DND-41 (cell line): ENCODE measurements at regions not wholly inside any gene's neighbourhood (a gene's known extent, or its start where the extent isn't known, plus 50 kb on each side); places are given as distances from the start of the nearest gene placed in this dataset.
"Not testable (repeated sequence)": the region's sequence is repeated elsewhere in the genome, so short reads cannot be mapped to it uniquely, and the experiment has no call there.

Experiments
- ATAC-seq: fragments of 200-7000 bp; cut with Tn5 transposase; 3 replicates; pipeline ENCODE4 v1.9.1; 2021; ENCODE audit warnings: low read depth; ENCODE audit not compliant: insufficient read depth
- DNase-seq: peaks from one replicate; pipeline ENCODE4 v3.0.0-alpha.2; 2020
- H2AFZ ChIP-seq: 2 replicates; pipeline ENCODE4 v1.6.0; 2012; ENCODE audit warnings: low read depth, low read length
- H3K27ac ChIP-seq: 2 replicates; pipeline ENCODE4 v1.5.1; 2012; ENCODE audit warnings: low read length, inconsistent platforms
- H3K27me3 ChIP-seq: fragments of 200-600 bp; sonication (generic); 2 replicates; pipeline ENCODE4 v1.6.0; 2012; ENCODE audit warnings: low read length, mild to moderate bottlenecking, inconsistent platforms; ENCODE audit not compliant: insufficient read depth, poor library complexity
- H3K36me3 ChIP-seq: 2 replicates; pipeline ENCODE4 v1.5.1; 2012; ENCODE audit warnings: low read length, inconsistent platforms; ENCODE audit not compliant: insufficient read depth
- H3K4me1 ChIP-seq: 2 replicates; pipeline ENCODE4 v1.5.1; 2012; ENCODE audit warnings: mild to moderate bottlenecking, low read length; ENCODE audit not compliant: insufficient read depth
- H3K4me2 ChIP-seq: 2 replicates; pipeline ENCODE4 v1.6.0; 2012; ENCODE audit warnings: mild to moderate bottlenecking, moderate library complexity, low read length, inconsistent platforms; ENCODE audit not compliant: insufficient read depth
- H3K4me3 ChIP-seq, 2 experiments: fragments of 200-600 bp in 1 of 2; shearing (Covaris generic) in 1 of 2; 2 replicates each; pipeline ENCODE4 v1.5.1; 2012 to 2016; ENCODE audit warnings: inconsistent platforms in 2 of 2, low read length in 2 of 2, mild to moderate bottlenecking in 2 of 2, low read depth in 1 of 2, moderate library complexity in 1 of 2
- H3K79me2 ChIP-seq: 2 replicates; pipeline ENCODE4 v1.6.0; 2012; ENCODE audit warnings: low read length, inconsistent platforms; ENCODE audit not compliant: insufficient read depth
- H3K9ac ChIP-seq: 2 replicates; pipeline ENCODE4 v1.6.0; 2012; ENCODE audit warnings: low read depth, mild to moderate bottlenecking, inconsistent platforms, low read length, moderate library complexity
- H3K9me3 ChIP-seq: 2 replicates; pipeline ENCODE4 v1.5.1; 2012; ENCODE audit warnings: low read length, moderate library complexity, mild to moderate bottlenecking, inconsistent platforms; ENCODE audit not compliant: insufficient read depth, severe bottlenecking
- H4K20me1 ChIP-seq: 2 replicates; pipeline ENCODE4 v1.6.0; 2012; ENCODE audit warnings: low read length; ENCODE audit not compliant: insufficient read depth
- EZH2 ChIP-seq: IDR thresholded peaks from 3 replicates; pipeline ENCODE4 v1.6.1; 2012; ENCODE audit warnings: borderline replicate concordance, low read depth, mild to moderate bottlenecking, moderate library complexity, low read length, inconsistent platforms; ENCODE audit not compliant: severe bottlenecking
- TF ChIP-seq, protein P1 (sequence below): IDR thresholded peaks from 2 replicates; pipeline ENCODE4 v1.5.1; 2012; ENCODE audit warnings: borderline replicate concordance, low read length, moderate library complexity, mild to moderate bottlenecking; ENCODE audit not compliant: poor library complexity, severe bottlenecking; ENCODE audit errors: extremely low read depth

GRCh38 chr6:105859457-105859856 is 226.7 kb upstream of the PRDM1 start:
- ATAC-seq = no peak
- Histone ChIP-seq H3K9me3 (peaks cover 6% of the 10 kb centered on the region), H3K4me1 (no peaks in the 10 kb centered on the region), H3K9ac (no peak overlapping the region), H3K36me3 (no peaks in the 10 kb centered on the region), H3K27me3 (no peaks in the 10 kb centered on the region), H3K27ac (no peak overlapping the region), H3K79me2 (no peaks in the 10 kb centered on the region), H2AFZ (no peak overlapping the region), H3K4me3 (no peak overlapping the region), H4K20me1 (no peaks in the 10 kb centered on the region), H3K4me2 (no peak overlapping the region)
- TF ChIP-seq EZH2 = no peak
- TF ChIP-seq, protein P1, sequence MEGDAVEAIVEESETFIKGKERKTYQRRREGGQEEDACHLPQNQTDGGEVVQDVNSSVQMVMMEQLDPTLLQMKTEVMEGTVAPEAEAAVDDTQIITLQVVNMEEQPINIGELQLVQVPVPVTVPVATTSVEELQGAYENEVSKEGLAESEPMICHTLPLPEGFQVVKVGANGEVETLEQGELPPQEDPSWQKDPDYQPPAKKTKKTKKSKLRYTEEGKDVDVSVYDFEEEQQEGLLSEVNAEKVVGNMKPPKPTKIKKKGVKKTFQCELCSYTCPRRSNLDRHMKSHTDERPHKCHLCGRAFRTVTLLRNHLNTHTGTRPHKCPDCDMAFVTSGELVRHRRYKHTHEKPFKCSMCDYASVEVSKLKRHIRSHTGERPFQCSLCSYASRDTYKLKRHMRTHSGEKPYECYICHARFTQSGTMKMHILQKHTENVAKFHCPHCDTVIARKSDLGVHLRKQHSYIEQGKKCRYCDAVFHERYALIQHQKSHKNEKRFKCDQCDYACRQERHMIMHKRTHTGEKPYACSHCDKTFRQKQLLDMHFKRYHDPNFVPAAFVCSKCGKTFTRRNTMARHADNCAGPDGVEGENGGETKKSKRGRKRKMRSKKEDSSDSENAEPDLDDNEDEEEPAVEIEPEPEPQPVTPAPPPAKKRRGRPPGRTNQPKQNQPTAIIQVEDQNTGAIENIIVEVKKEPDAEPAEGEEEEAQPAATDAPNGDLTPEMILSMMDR = no peak
- DNase-seq = no peak

- H3K4me1 ChIP-seq, H3K27ac ChIP-seq, H4K20me1 ChIP-seq, ATAC-seq, DNase-seq, H3K27me3 ChIP-seq, H3K36me3 ChIP-seq, H3K9me3 ChIP-seq, H2AFZ ChIP-seq, H3K4me2 ChIP-seq, H3K4me3 ChIP-seq, H3K9ac ChIP-seq, H3K79me2 ChIP-seq: not testable (repeated sequence)
Observed at GRCh38 chr6:105858639-105859038, 227.5 kb upstream of the PRDM1 start.

- Histone ChIP-seq H3K79me2 (no peaks in the 10 kb centered on the region), H3K9ac (no peak overlapping the region), H3K4me1 (no peaks in the 10 kb centered on the region), H2AFZ (no peak overlapping the region), H3K4me2 (no peak overlapping the region), H4K20me1 (no peaks in the 10 kb centered on the region), H3K9me3 (peaks cover 6% of the 10 kb centered on the region), H3K27ac (no peak overlapping the region), H3K4me3 (no peak overlapping the region), H3K27me3 (no peaks in the 10 kb centered on the region), H3K36me3 (no peaks in the 10 kb centered on the region)
- ATAC-seq (no peak), DNase-seq (no peak)
- TF ChIP-seq EZH2 = no peak
- TF ChIP-seq, protein P1 = no peak
Observed at GRCh38 chr6:105855433-105855832, 230.7 kb upstream of the PRDM1 start.

- H3K79me2 ChIP-seq, H3K9me3 ChIP-seq, H3K9ac ChIP-seq, H3K27ac ChIP-seq, H2AFZ ChIP-seq, H3K27me3 ChIP-seq, H3K4me1 ChIP-seq, DNase-seq, ATAC-seq, H3K4me2 ChIP-seq, H3K4me3 ChIP-seq, H3K36me3 ChIP-seq, H4K20me1 ChIP-seq: not testable (repeated sequence)
Observed at GRCh38 chr6:105853979-105854378, 232.2 kb upstream of the PRDM1 start.

DNA sequence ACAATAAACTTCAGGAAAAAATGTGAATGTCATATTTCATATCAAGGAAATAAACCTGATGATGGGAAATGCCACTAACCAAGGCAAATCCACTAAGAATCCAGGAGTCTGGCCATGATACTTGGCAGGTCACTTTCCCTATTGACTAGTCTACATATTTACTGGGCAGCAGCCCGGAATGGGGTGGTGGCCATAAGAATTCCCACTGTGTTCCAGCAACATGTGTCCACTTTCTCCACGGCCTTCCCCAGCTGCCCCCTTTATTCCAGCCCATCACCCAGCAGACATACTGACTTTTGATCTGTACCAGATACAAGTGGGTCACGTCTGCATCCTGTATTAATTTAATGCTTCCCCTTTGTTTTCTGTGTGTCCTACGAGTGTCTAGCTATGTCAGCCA is 234.5 kb upstream of the PRDM1 start:
- no peaks in the 10 kb centered on the region for H3K79me2 ChIP-seq

More for the DNA sequence above, 234.5 kb upstream of the PRDM1 start:
- no peak for TF ChIP-seq EZH2
- TF ChIP-seq, protein P1 = no peak
- Histone ChIP-seq H3K27ac (no peak overlapping the region), H3K27me3 (no peaks in the 10 kb centered on the region), H3K4me1 (no peaks in the 10 kb centered on the region), H3K36me3 (no peaks in the 10 kb centered on the region), H3K9ac (no peak overlapping the region), H4K20me1 (no peaks in the 10 kb centered on the region), H3K4me3 (no peak overlapping the region), H2AFZ (no peak overlapping the region), H3K4me2 (no peak overlapping the region), H3K9me3 (peaks cover 6% of the 10 kb centered on the region)
- no peak for ATAC-seq
- no peak for DNase-seq
